ENCODE measurements at regions not wholly inside any gene's neighbourhood (a gene's known extent, or its start where the extent isn't known, plus 50 kb on each side); places are given as distances from the start of the nearest gene placed in this dataset.
A peak's percentile ranks its signal among the peaks of the same experiment; 100 is the strongest.

- H3K4me3 ChIP-seq (ENCODE audit: low read depth in 1 of 2, low read length in 2 of 2) = no peak overlapping the region
- no peaks in the 10 kb centered on the region for H3K9me3 ChIP-seq (ENCODE audit: control insufficient read depth in 2 of 2, insufficient read depth in 1 of 2, low read depth in 1 of 2, low read length in 1 of 2)
- H3K27ac ChIP-seq (ENCODE audit: low read depth in 2 of 2, low read length in 1 of 2) = no peak overlapping the region
- H3K27me3 ChIP-seq (ENCODE audit: control insufficient read depth in 1 of 2, insufficient read depth in 2 of 2, low read length in 2 of 2) = peaks cover 0 to under 1% of the 10 kb centered on the region in 2 donors
- no peaks in the 10 kb centered on the region for H3K36me3 ChIP-seq (ENCODE audit: control insufficient read depth in 2 of 2, insufficient read depth in 2 of 2, low read length in 1 of 2)
- H3K4me1 ChIP-seq (ENCODE audit: control insufficient read depth in 2 of 2, insufficient read depth in 2 of 2, low read length in 1 of 2) = no peaks in the 10 kb centered on the region
Measured at GRCh38 chrX:13256603-13257002, 63.2 kb downstream of the ATXN3L start.

DNA sequence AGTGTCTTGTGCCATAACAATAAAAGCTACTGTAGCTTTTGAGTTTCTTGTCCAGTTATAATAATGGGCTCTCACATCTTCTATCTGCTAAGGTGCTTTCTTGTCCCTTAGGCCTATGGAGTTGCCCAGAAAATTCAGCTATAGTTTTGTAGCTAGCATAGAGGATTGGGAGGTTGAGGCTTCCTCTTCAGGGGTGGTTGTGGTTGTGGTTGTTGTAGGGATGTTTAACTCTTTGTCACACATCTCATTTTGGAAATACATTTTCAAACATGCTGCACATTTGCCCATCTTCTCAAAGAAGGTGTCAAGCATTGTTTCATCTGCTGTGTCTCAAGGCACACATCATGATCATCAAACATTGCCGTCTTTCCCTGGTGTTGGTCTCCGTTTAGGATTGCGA is 65.0 kb downstream of the ATXN3L start:
- Histone ChIP-seq H3K27ac (ENCODE audit: low read depth in 2 of 2, low read length in 1 of 2) (no peak overlapping the region), H3K4me3 (ENCODE audit: low read depth in 1 of 2, low read length in 2 of 2) (no peak overlapping the region), H3K9me3 (ENCODE audit: control insufficient read depth in 2 of 2, insufficient read depth in 1 of 2, low read depth in 1 of 2, low read length in 1 of 2) (no peaks in the 10 kb centered on the region), H3K4me1 (ENCODE audit: control insufficient read depth in 2 of 2, insufficient read depth in 2 of 2, low read length in 1 of 2) (no peaks in the 10 kb centered on the region), H3K27me3 (ENCODE audit: control insufficient read depth in 1 of 2, insufficient read depth in 2 of 2, low read length in 2 of 2) (no peaks in the 10 kb centered on the region), H3K36me3 (ENCODE audit: control insufficient read depth in 2 of 2, insufficient read depth in 2 of 2, low read length in 1 of 2) (no peaks in the 10 kb centered on the region)
- 95 to 100% methylated on average over 3 of the region's 3 CpGs for WGBS, 2 donors

GRCh38 chrX:13254076-13254785 is 65.6 kb downstream of the ATXN3L start:
- Histone ChIP-seq H3K4me1 (ENCODE audit: control insufficient read depth in 2 of 2, insufficient read depth in 2 of 2, low read length in 1 of 2) (no peaks in the 10 kb centered on the region), H3K9me3 (ENCODE audit: control insufficient read depth in 2 of 2, insufficient read depth in 1 of 2, low read depth in 1 of 2, low read length in 1 of 2) (no peaks in the 10 kb centered on the region)
- 67 to 73% methylated on average over 5 of the region's 5 CpGs for WGBS, 2 donors

DNA sequence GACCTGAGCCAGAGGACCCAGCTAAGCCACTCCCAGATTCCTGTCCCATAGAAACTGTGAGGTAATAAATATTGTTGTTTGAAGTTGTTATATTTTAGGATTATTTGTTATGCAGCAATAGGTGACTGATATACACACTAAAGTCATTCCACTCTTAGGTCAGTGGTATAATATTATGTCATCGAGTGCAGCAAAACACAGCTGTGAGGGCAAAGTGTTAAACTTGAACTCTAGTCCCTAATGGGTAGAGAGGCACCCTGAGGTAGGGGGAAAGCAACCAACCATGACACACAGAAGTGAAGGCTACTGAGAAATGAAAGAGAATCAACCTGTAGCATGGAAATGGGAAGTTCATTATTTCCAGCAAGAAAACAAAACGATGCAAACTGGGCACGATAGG is 66.6 kb downstream of the ATXN3L start:
- H3K27ac ChIP-seq (ENCODE audit: low read depth in 2 of 2, low read length in 1 of 2) = no peak overlapping the region
- no peaks in the 10 kb centered on the region for H3K9me3 ChIP-seq (ENCODE audit: control insufficient read depth in 2 of 2, insufficient read depth in 1 of 2, low read depth in 1 of 2, low read length in 1 of 2)
- 82 to 87% methylated on average over 3 of the region's 3 CpGs for WGBS, 2 donors
- H3K36me3 ChIP-seq (ENCODE audit: control insufficient read depth in 2 of 2, insufficient read depth in 2 of 2, low read length in 1 of 2) = no peaks in the 10 kb centered on the region
- no peak overlapping the region for H3K4me3 ChIP-seq (ENCODE audit: low read depth in 1 of 2, low read length in 2 of 2)
- H3K4me1 ChIP-seq (ENCODE audit: control insufficient read depth in 2 of 2, insufficient read depth in 2 of 2, low read length in 1 of 2) = no peaks in the 10 kb centered on the region
- no peaks in the 10 kb centered on the region for H3K27me3 ChIP-seq (ENCODE audit: control insufficient read depth in 1 of 2, insufficient read depth in 2 of 2, low read length in 2 of 2)

More at GRCh38 chrX:13254076-13254785, 65.6 kb downstream of the ATXN3L start:
- Histone ChIP-seq H3K27me3 (ENCODE audit: control insufficient read depth in 1 of 2, insufficient read depth in 2 of 2, low read length in 2 of 2) (no peaks in the 10 kb centered on the region), H3K27ac (ENCODE audit: low read depth in 2 of 2, low read length in 1 of 2) (no peak overlapping the region), H3K36me3 (ENCODE audit: control insufficient read depth in 2 of 2, insufficient read depth in 2 of 2, low read length in 1 of 2) (no peaks in the 10 kb centered on the region), H3K4me3 (ENCODE audit: low read depth in 1 of 2, low read length in 2 of 2) (no peak overlapping the region)

DNA sequence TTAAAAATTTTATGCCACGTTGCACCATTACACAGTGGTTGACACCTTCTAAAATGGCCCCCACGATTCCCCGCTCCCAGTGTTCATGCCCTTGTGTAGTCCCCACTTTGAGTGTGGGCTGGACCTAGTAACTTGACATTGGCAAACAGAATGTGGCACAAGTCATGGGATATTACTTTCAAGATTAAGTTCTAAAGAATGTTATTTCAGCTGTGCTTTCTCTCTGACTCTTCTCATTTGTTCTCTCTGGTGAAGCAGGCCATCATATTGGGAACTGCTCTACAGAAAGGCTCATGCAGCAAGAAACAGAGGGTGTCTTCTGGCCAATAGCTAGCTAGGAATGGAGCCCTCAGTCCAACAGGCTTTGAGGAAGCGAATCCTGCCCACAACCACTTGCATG is 67.1 kb downstream of the ATXN3L start:
- H3K4me1 ChIP-seq (ENCODE audit: control insufficient read depth in 2 of 2, insufficient read depth in 2 of 2, low read length in 1 of 2) = no peaks in the 10 kb centered on the region
- no peaks in the 10 kb centered on the region for H3K27me3 ChIP-seq (ENCODE audit: control insufficient read depth in 1 of 2, insufficient read depth in 2 of 2, low read length in 2 of 2)
- 81 to 97% methylated on average over 4 of the region's 4 CpGs for WGBS, 2 donors
- no peaks in the 10 kb centered on the region for H3K36me3 ChIP-seq (ENCODE audit: control insufficient read depth in 2 of 2, insufficient read depth in 2 of 2, low read length in 1 of 2)
- H3K4me3 ChIP-seq (ENCODE audit: low read depth in 1 of 2, low read length in 2 of 2) = no peak overlapping the region
- H3K27ac ChIP-seq (ENCODE audit: low read depth in 2 of 2, low read length in 1 of 2) = no peak overlapping the region
- no peaks in the 10 kb centered on the region for H3K9me3 ChIP-seq (ENCODE audit: control insufficient read depth in 2 of 2, insufficient read depth in 1 of 2, low read depth in 1 of 2, low read length in 1 of 2)

GRCh38 chrX:13250826-13251580 is 68.8 kb downstream of the ATXN3L start:
- Histone ChIP-seq H3K27ac (ENCODE audit: low read depth in 2 of 2, low read length in 1 of 2) (no peak overlapping the region), H3K9me3 (ENCODE audit: control insufficient read depth in 2 of 2, insufficient read depth in 1 of 2, low read depth in 1 of 2, low read length in 1 of 2) (no peaks in the 10 kb centered on the region), H3K4me1 (ENCODE audit: control insufficient read depth in 2 of 2, insufficient read depth in 2 of 2, low read length in 1 of 2) (no peaks in the 10 kb centered on the region), H3K36me3 (ENCODE audit: control insufficient read depth in 2 of 2, insufficient read depth in 2 of 2, low read length in 1 of 2) (no peaks in the 10 kb centered on the region), H3K27me3 (ENCODE audit: control insufficient read depth in 1 of 2, insufficient read depth in 2 of 2, low read length in 2 of 2) (peaks cover 0 to 1% of the 10 kb centered on the region in 2 donors), H3K4me3 (ENCODE audit: low read depth in 1 of 2, low read length in 2 of 2) (no peak overlapping the region)
- 70 to 72% methylated on average over 7 of the region's 7 CpGs for whole genome bisulfite sequencing, 2 donors

GRCh38 chrX:13248867-13249486 is 70.9 kb downstream of the ATXN3L start:
- Histone ChIP-seq H3K36me3 (ENCODE audit: control insufficient read depth in 2 of 2, insufficient read depth in 2 of 2, low read length in 1 of 2) (no peaks in the 10 kb centered on the region), H3K4me3 (ENCODE audit: low read depth in 1 of 2, low read length in 2 of 2) (no peak overlapping the region), H3K9me3 (ENCODE audit: control insufficient read depth in 2 of 2, insufficient read depth in 1 of 2, low read depth in 1 of 2, low read length in 1 of 2) (no peaks in the 10 kb centered on the region), H3K4me1 (ENCODE audit: control insufficient read depth in 2 of 2, insufficient read depth in 2 of 2, low read length in 1 of 2) (no peaks in the 10 kb centered on the region), H3K27ac (ENCODE audit: low read depth in 2 of 2, low read length in 1 of 2) (peak overlapping the region in 1 of 2 donors; percentile 13), H3K27me3 (ENCODE audit: control insufficient read depth in 1 of 2, insufficient read depth in 2 of 2, low read length in 2 of 2) (peaks cover 0 to 3% of the 10 kb centered on the region in 2 donors)
- WGBS, 2 donors = 59 to 73% methylated on average over 9 of the region's 9 CpGs

GRCh38 chrX:13239272-13239671 is 80.6 kb downstream of the ATXN3L start:
- Histone ChIP-seq H3K27me3 (ENCODE audit: control insufficient read depth in 1 of 2, insufficient read depth in 2 of 2, low read length in 2 of 2) (no peaks in the 10 kb centered on the region), H3K4me3 (ENCODE audit: low read depth in 1 of 2, low read length in 2 of 2) (no peak overlapping the region), H3K9me3 (ENCODE audit: control insufficient read depth in 2 of 2, insufficient read depth in 1 of 2, low read depth in 1 of 2, low read length in 1 of 2) (no peaks in the 10 kb centered on the region), H3K27ac (ENCODE audit: low read depth in 2 of 2, low read length in 1 of 2) (no peak overlapping the region), H3K36me3 (ENCODE audit: control insufficient read depth in 2 of 2, insufficient read depth in 2 of 2, low read length in 1 of 2) (no peaks in the 10 kb centered on the region), H3K4me1 (ENCODE audit: control insufficient read depth in 2 of 2, insufficient read depth in 2 of 2, low read length in 1 of 2) (no peaks in the 10 kb centered on the region)
- WGBS, 2 donors = 73 to 83% methylated on average over 5 of the region's 5 CpGs

DNA sequence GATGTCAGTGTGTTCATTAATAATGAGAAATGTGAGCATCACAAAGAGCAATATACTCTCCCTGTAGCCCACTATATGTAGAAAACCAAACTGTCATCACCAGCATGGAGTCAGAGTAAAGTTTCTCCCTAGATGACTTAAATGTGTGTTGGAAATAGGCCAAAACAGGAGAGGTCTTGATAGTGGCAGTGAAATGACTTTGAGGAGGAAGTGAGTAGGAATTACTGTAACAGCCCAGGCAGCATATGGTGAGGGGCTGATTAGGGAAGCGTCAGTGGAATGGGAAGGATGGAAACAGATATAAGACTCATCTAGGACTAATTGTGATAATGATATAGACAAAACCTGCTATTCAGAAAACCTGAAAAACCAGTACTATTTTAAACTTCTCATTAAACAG is 83.9 kb downstream of the ATXN3L start:
- Histone ChIP-seq H3K4me3 (ENCODE audit: low read depth in 1 of 2, low read length in 2 of 2) (no peak overlapping the region), H3K36me3 (ENCODE audit: control insufficient read depth in 2 of 2, insufficient read depth in 2 of 2, low read length in 1 of 2) (no peaks in the 10 kb centered on the region), H3K4me1 (ENCODE audit: control insufficient read depth in 2 of 2, insufficient read depth in 2 of 2, low read length in 1 of 2) (no peaks in the 10 kb centered on the region), H3K9me3 (ENCODE audit: control insufficient read depth in 2 of 2, insufficient read depth in 1 of 2, low read depth in 1 of 2, low read length in 1 of 2) (no peaks in the 10 kb centered on the region), H3K27me3 (ENCODE audit: control insufficient read depth in 1 of 2, insufficient read depth in 2 of 2, low read length in 2 of 2) (no peaks in the 10 kb centered on the region), H3K27ac (ENCODE audit: low read depth in 2 of 2, low read length in 1 of 2) (no peak overlapping the region)
- WGBS, 2 donors = 68 to 91% methylated on average over 1 of the region's 1 CpG

Data from esophagus (tissue), 2 donors.